EH (cell line): ENCODE measurements at regions not wholly inside any gene's neighbourhood (a gene's known extent, or its start where the extent isn't known, plus 50 kb on each side); places are given as distances from the start of the nearest gene placed in this dataset.
A peak's percentile ranks its signal among the peaks of the same experiment; 100 is the strongest.
"Not testable (repeated sequence)": the region's sequence is repeated elsewhere in the genome, so short reads cannot be mapped to it uniquely, and the experiment has no call there.

ENCODE experiments used
- DNase-seq: peaks from one replicate; pipeline ENCODE4 v3.0.0-alpha.2; 2015; ENCODE audit warnings: low read depth

- DNase-seq, result no peak
Measured at GRCh38 chr1:94769551-94769950, 50.6 kb upstream of the SLC44A3 start.

DNA sequence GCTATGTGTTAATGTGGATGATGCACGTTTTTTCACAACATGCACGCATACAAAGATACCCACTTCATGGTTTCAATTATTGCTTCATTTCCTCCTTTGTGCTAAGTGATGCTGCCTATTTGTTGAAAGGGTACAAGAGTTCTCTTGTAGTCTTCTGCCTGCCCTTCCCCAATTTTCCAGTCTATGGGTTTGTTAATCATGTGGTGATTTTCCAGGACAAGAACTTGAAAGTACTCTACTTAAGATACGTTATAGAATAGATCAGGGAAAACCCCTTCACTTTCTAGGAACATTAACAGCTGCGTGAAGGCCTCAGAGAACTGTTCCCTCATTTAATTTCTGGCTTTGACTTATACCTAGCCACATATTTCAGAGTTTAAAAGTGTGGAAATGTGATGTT lies 52.1 kb upstream of the SLC44A3 start:
- DNase-seq, result no peak

- no peak for DNase-seq
Measured at GRCh38 chr1:94765958-94766357, 54.2 kb upstream of the SLC44A3 start.

GRCh38 chr1:94759188-94759587 lies 61.0 kb upstream of the SLC44A3 start:
- no peak for DNase-seq

DNA sequence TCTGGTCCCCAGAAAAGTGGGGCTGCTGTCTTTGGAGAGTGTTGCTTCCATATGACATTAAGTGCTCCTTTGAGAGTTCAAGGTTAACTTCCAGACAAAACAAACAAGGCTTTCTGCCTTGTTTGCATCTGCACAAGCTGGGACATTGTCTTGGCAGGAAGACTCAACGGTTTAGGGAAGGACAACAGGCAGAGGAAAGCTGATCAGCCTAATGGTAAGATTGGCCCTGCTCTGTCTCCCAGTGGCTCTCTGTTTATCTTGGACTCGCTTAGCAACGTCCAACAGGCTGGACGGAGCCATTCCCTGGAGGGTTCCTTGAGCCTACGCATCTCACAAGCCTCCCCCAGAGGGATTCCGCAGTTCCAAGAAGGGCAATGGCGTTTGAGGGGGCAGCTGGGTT lies 62.2 kb upstream of the SLC44A3 start:
- no peak for DNase-seq

DNA sequence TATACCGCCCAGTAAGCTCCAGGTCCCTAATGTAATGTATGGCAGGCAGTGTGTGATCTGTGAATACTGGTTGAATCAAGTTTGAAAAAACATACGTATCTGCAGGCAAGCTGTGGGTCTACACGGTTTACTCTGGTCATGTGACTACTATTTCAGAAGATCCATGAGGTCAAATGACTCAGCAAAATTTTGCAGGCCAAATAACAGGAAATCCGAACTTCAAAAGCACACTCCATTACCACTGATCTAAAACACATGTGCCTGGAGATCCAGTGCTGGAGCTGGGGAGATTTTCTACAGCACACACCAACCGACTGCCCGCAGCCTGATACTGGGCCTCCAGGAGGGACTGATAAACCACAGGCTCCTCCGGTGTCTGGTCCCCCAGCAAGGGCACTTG lies 64.5 kb upstream of the SLC44A3 start:
- DNase-seq, result peak; percentile 97

- DNase-seq, result peak; percentile 22
Measured at GRCh38 chr1:94755016-94755415, 65.1 kb upstream of the SLC44A3 start.

GRCh38 chr1:94754570-94754969 lies 65.6 kb upstream of the SLC44A3 start:
- peak; percentile 30 for DNase-seq

- DNase-seq, result no peak
Measured at GRCh38 chr1:94754095-94754494, 66.1 kb upstream of the SLC44A3 start.

DNA sequence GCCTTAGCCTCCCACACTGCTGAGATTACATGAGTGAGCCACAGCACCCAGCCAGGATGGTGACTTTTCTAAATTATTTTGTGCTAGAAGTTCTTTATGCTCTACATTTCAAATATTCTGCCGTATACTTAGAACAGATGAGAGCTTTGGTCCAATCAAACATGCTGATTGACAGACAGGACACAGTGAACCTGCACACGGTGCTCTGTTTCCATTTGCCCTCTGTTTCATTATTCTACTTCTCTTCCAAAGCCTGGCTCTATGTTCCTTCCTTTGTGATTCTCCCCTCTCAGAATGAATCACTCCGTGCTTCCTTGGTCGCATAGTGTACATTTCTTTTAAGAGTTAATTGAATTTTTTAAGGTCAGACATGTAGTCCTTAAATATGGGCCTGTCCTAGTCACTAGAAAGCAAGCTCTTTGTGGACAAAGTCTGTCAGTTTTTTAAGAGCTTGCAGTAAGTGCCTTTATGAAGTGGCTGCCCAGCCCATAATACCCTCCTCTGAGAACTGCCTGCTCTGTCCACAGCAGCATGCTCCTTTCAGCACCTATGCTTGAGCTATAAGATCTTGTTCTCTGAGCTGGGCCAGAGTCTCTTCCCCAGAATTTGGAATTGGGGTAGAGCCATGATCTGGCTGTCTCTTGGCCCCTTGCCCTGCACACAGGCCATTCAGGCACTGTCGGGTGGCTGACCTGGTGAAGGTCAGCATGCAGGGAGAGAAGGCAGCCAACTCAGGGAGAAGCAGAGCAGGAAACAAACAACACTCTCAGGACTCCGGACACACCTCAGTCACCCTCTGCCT lies 66.8 kb upstream of the SLC44A3 start:
- DNase-seq, result peak; percentile 44

DNA sequence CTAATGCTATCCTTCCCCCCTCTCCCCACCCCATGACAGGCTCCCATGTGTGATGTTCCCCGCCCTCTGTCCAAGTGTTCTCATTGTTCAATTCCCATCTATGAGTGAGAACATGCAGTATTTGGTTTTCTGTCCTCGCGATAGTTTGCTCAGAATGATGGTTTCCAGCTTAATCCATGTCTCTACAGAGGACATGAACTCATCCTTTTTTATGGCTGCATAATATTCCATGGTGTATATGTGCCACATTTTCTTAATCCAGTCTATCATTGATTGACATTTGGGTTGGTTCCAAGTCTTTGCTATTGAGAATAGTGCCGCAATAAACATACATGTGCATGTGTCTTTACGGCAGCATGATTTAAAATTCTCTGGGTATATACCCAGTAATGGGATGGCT lies 68.7 kb upstream of the SLC44A3 start:
- not testable (repeated sequence) for DNase-seq

GRCh38 chr1:94746635-94747525 lies 73.3 kb upstream of the SLC44A3 start:
- DNase-seq, result peak; percentile 69

GRCh38 chr1:94745742-94746141 lies 74.4 kb upstream of the SLC44A3 start:
- no peak for DNase-seq

DNA sequence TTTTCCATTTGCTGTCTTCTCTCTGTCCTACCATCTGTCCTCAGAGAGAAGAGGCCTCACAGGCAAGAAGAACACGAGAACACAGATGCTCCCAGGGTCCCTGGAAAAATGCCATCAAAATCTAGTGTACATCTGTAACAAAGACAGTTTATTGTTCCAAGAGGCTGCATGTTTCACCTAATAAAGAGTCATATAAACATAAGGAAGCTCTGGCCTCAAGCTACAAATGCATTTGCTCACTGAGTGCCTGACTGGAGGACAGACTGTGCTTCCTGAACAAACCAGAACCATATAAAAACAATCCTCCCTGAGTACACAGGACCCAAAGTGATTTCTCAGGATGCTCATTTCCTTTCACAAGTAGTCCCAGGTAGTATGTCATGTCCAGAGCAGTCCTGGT lies 76.3 kb upstream of the SLC44A3 start:
- DNase-seq, result peak; percentile 72

DNA sequence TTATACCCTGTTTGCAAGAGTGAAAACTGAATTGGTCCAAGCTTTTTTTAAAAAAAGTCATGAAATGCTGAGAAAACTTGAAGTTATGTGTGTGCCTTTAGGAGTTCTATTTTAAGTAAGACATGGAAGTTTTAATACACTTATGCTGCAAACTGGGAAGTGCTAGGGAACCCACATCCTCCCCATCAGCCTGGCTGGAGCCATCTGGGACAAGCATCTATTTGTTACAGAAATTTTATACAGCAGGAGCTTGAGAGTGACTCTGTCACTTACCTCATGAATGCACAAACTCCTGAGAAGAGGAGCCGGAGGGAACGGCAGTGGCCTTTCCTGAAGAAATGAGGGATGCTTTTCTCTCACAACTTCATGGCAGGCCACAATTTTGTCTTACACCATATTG lies 78.2 kb upstream of the SLC44A3 start:
- peak; percentile 62 for DNase-seq

DNA sequence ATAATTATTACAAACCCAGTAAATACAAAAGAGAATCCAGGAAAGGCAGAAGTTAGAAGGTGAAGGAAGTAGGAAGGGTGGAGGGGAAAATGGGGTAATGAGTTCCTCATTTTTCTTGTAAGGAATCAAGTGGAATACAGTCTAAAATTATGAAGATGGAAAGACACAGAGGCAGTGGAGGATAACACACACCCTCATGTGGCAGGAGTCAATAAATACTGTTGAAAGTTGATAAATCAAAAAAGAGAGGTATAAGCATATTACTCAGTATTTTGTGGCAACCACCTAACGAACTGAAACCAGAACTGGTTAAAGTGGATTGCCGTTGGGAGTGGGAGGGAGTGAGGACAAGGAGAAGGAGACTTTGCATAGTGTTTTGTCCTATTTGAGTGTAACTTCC lies 78.6 kb upstream of the SLC44A3 start:
- DNase-seq, result no peak

DNA sequence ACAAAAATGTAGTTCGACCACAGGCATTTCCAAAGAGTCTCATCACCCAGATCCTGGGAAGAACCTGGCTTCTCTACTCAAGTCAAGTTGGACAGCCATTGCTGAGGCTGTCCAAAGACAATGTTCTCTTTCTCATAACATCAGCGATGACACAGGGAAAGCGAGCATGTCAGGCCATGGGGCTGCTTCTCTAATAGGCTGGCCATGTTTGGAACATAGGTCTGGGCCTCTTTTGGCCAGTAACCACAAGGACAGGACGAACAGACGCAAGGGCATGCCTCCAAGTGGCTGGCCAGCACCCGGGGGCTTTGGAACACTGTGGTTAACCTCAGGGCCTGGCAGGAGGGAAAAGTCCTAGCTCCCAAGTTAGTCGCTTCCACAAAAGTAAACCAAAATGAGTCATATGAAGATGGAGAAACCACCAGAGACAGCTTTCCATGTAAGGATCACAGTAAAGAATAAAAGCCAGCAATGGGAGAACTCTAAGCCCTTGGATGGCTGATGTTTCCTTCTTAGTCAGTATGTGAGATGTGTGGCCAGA lies 80.6 kb upstream of the SLC44A3 start:
- peak; percentile 98 for DNase-seq

DNA sequence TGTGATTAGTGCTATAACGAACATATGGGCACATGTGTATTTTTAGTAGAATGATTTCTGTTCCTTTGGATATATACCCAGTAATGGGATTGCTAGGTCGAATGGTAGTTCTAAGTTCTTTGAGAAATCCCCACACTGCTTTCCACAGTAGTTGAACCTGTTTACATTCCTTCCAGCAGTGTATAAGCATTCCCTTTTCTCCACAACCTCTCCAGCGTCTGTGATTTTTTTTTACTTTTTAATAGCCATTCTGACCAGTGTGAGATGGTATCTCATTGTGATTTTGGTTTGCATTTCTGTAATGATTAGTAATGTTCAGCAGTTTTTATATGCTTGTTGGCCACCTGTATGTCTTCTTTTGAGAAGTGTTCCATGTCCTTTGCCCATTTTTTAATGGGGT lies 81.8 kb upstream of the SLC44A3 start:
- peak; percentile 61 for DNase-seq

- DNase-seq, result peak; percentile 59
Measured at GRCh38 chr1:94737124-94737998, 82.8 kb upstream of the SLC44A3 start.

- no peak for DNase-seq
Measured at GRCh38 chr1:94736549-94736948, 83.6 kb upstream of the SLC44A3 start.

- DNase-seq, result no peak
Measured at GRCh38 chr1:94736073-94736472, 84.1 kb upstream of the SLC44A3 start.
